ENCODE measurements at regions not wholly inside any gene's neighbourhood (a gene's known extent, or its start where the extent isn't known, plus 50 kb on each side); places are given as distances from the start of the nearest gene placed in this dataset.

GRCh38 chr2:5064687-5065086 is 627.5 kb upstream of the SOX11 start:
- no peak for DNase-seq (ENCODE audit: low read depth, low spot score)
- no peak for TF ChIP-seq FOXP2 (optimal IDR thresholded peaks at IDR 0.05; ENCODE audit: control extremely low read depth, extremely low read length, insufficient read depth)
- no peak for TF ChIP-seq POLR2AphosphoS5 (IDR thresholded peaks at IDR 0.05; ENCODE audit: borderline replicate concordance, low read depth, low read length)
- no peak for TF ChIP-seq EZH2 (IDR thresholded peaks at IDR 0.05)
- Histone ChIP-seq H3K9me3 (ENCODE audit: low read depth, low read length) (no peaks in the 10 kb centered on the region), H3K9ac (ENCODE audit: insufficient read length) (no peak overlapping the region), H3K4me3 (no peak overlapping the region), H3K36me3 (ENCODE audit: insufficient read depth, low read length) (no peaks in the 10 kb centered on the region), H3K27ac (no peak overlapping the region)

GRCh38 chr2:5067816-5068215 is 624.4 kb upstream of the SOX11 start:
- no peaks in the 10 kb centered on the region for H3K9me3 ChIP-seq (ENCODE audit: low read depth, low read length)
- no peak overlapping the region for H3K27ac ChIP-seq
- TF ChIP-seq EZH2 (IDR thresholded peaks at IDR 0.05) (no peak), POLR2AphosphoS5 (IDR thresholded peaks at IDR 0.05; ENCODE audit: borderline replicate concordance, low read depth, low read length) (no peak), FOXP2 (optimal IDR thresholded peaks at IDR 0.05; ENCODE audit: control extremely low read depth, extremely low read length, insufficient read depth) (no peak)
- H3K4me3 ChIP-seq, result no peak overlapping the region
- no peaks in the 10 kb centered on the region for H3K36me3 ChIP-seq (ENCODE audit: insufficient read depth, low read length)
- DNase-seq (ENCODE audit: low read depth, low spot score), result no peak
- no peak overlapping the region for H3K9ac ChIP-seq (ENCODE audit: insufficient read length)

GRCh38 chr2:5070257-5070656 is 621.9 kb upstream of the SOX11 start:
- TF ChIP-seq POLR2AphosphoS5 (IDR thresholded peaks at IDR 0.05; ENCODE audit: borderline replicate concordance, low read depth, low read length), result no peak
- no peak for TF ChIP-seq FOXP2 (optimal IDR thresholded peaks at IDR 0.05; ENCODE audit: control extremely low read depth, extremely low read length, insufficient read depth)
- TF ChIP-seq EZH2 (IDR thresholded peaks at IDR 0.05), result no peak
- no peaks in the 10 kb centered on the region for H3K9me3 ChIP-seq (ENCODE audit: low read depth, low read length)
- H3K9ac ChIP-seq (ENCODE audit: insufficient read length), result no peak overlapping the region
- no peak overlapping the region for H3K27ac ChIP-seq
- no peak for DNase-seq (ENCODE audit: low read depth, low spot score)
- no peak overlapping the region for H3K4me3 ChIP-seq
- H3K36me3 ChIP-seq (ENCODE audit: insufficient read depth, low read length), result no peaks in the 10 kb centered on the region

GRCh38 chr2:5074733-5075132 is 617.5 kb upstream of the SOX11 start:
- no peak overlapping the region for H3K4me3 ChIP-seq
- no peaks in the 10 kb centered on the region for H3K36me3 ChIP-seq (ENCODE audit: insufficient read depth, low read length)
- no peaks in the 10 kb centered on the region for H3K9me3 ChIP-seq (ENCODE audit: low read depth, low read length)
- DNase-seq (ENCODE audit: low read depth, low spot score), result no peak
- no peak overlapping the region for H3K27ac ChIP-seq
- no peak for TF ChIP-seq EZH2 (IDR thresholded peaks at IDR 0.05)
- no peak for TF ChIP-seq POLR2AphosphoS5 (IDR thresholded peaks at IDR 0.05; ENCODE audit: borderline replicate concordance, low read depth, low read length)
- H3K9ac ChIP-seq (ENCODE audit: insufficient read length), result no peak overlapping the region

- no peaks in the 10 kb centered on the region for H3K36me3 ChIP-seq (ENCODE audit: insufficient read depth, low read length)
- no peak for TF ChIP-seq FOXP2 (optimal IDR thresholded peaks at IDR 0.05; ENCODE audit: control extremely low read depth, extremely low read length, insufficient read depth)
- no peak for TF ChIP-seq POLR2AphosphoS5 (IDR thresholded peaks at IDR 0.05; ENCODE audit: borderline replicate concordance, low read depth, low read length)
- no peak for TF ChIP-seq EZH2 (IDR thresholded peaks at IDR 0.05)
- no peaks in the 10 kb centered on the region for H3K9me3 ChIP-seq (ENCODE audit: low read depth, low read length)
- no peak overlapping the region for H3K4me3 ChIP-seq
- no peak overlapping the region for H3K27ac ChIP-seq
- DNase-seq (ENCODE audit: low read depth, low spot score), result no peak
- no peak overlapping the region for H3K9ac ChIP-seq (ENCODE audit: insufficient read length)
These were observed 615.6 kb upstream of the SOX11 start for GRCh38 chr2:5076599-5076998.

GRCh38 chr2:5077479-5078089 is 614.6 kb upstream of the SOX11 start:
- TF ChIP-seq FOXP2 (optimal IDR thresholded peaks at IDR 0.05; ENCODE audit: control extremely low read depth, extremely low read length, insufficient read depth), result no peak
- no peak for TF ChIP-seq EZH2 (IDR thresholded peaks at IDR 0.05)
- TF ChIP-seq POLR2AphosphoS5 (IDR thresholded peaks at IDR 0.05; ENCODE audit: borderline replicate concordance, low read depth, low read length), result no peak
- Histone ChIP-seq H3K27ac (0 out of 2 replicates have a peak overlapping the region, but pooled peaks have one; percentile 12), H3K9me3 (ENCODE audit: low read depth, low read length) (no peaks in the 10 kb centered on the region), H3K4me3 (no peak overlapping the region), H3K9ac (ENCODE audit: insufficient read length) (no peak overlapping the region), H3K36me3 (ENCODE audit: insufficient read depth, low read length) (no peaks in the 10 kb centered on the region)
- peak; percentile 22 for DNase-seq (ENCODE audit: low read depth, low spot score)

- Histone ChIP-seq H3K9ac (ENCODE audit: insufficient read length) (no peak overlapping the region), H3K36me3 (ENCODE audit: insufficient read depth, low read length) (no peaks in the 10 kb centered on the region), H3K9me3 (ENCODE audit: low read depth, low read length) (no peaks in the 10 kb centered on the region), H3K27ac (no peak overlapping the region), H3K4me3 (no peak overlapping the region)
- TF ChIP-seq FOXP2 (optimal IDR thresholded peaks at IDR 0.05; ENCODE audit: control extremely low read depth, extremely low read length, insufficient read depth), result no peak
- no peak for TF ChIP-seq EZH2 (IDR thresholded peaks at IDR 0.05)
- TF ChIP-seq POLR2AphosphoS5 (IDR thresholded peaks at IDR 0.05; ENCODE audit: borderline replicate concordance, low read depth, low read length), result no peak
- DNase-seq (ENCODE audit: low read depth, low spot score), result no peak
These were observed 608.8 kb upstream of the SOX11 start for GRCh38 chr2:5083402-5083801.

GRCh38 chr2:5089409-5089808 is 602.8 kb upstream of the SOX11 start:
- H3K9ac ChIP-seq (ENCODE audit: insufficient read length), result no peak overlapping the region
- H3K27ac ChIP-seq, result no peak overlapping the region
- no peak for TF ChIP-seq POLR2AphosphoS5 (IDR thresholded peaks at IDR 0.05; ENCODE audit: borderline replicate concordance, low read depth, low read length)
- TF ChIP-seq FOXP2 (optimal IDR thresholded peaks at IDR 0.05; ENCODE audit: control extremely low read depth, extremely low read length, insufficient read depth), result no peak
- no peak for TF ChIP-seq EZH2 (IDR thresholded peaks at IDR 0.05)
- no peak overlapping the region for H3K4me3 ChIP-seq
- no peaks in the 10 kb centered on the region for H3K36me3 ChIP-seq (ENCODE audit: insufficient read depth, low read length)
- DNase-seq (ENCODE audit: low read depth, low spot score), result no peak
- no peaks in the 10 kb centered on the region for H3K9me3 ChIP-seq (ENCODE audit: low read depth, low read length)

GRCh38 chr2:5093056-5093455 is 599.1 kb upstream of the SOX11 start:
- Histone ChIP-seq H3K9ac (ENCODE audit: insufficient read length) (no peak overlapping the region), H3K27ac (no peak overlapping the region), H3K9me3 (ENCODE audit: low read depth, low read length) (no peaks in the 10 kb centered on the region; the same call in 1 of the 2 replicates), H3K4me3 (no peak overlapping the region), H3K36me3 (ENCODE audit: insufficient read depth, low read length) (no peaks in the 10 kb centered on the region)
- no peak for DNase-seq (ENCODE audit: low read depth, low spot score)
- TF ChIP-seq FOXP2 (optimal IDR thresholded peaks at IDR 0.05; ENCODE audit: control extremely low read depth, extremely low read length, insufficient read depth) (no peak), POLR2AphosphoS5 (IDR thresholded peaks at IDR 0.05; ENCODE audit: borderline replicate concordance, low read depth, low read length) (no peak), EZH2 (IDR thresholded peaks at IDR 0.05) (no peak)
